ENCODE measurements at regions not wholly inside any gene's neighbourhood (a gene's known extent, or its start where the extent isn't known, plus 50 kb on each side); places are given as distances from the start of the nearest gene placed in this dataset.

DNA sequence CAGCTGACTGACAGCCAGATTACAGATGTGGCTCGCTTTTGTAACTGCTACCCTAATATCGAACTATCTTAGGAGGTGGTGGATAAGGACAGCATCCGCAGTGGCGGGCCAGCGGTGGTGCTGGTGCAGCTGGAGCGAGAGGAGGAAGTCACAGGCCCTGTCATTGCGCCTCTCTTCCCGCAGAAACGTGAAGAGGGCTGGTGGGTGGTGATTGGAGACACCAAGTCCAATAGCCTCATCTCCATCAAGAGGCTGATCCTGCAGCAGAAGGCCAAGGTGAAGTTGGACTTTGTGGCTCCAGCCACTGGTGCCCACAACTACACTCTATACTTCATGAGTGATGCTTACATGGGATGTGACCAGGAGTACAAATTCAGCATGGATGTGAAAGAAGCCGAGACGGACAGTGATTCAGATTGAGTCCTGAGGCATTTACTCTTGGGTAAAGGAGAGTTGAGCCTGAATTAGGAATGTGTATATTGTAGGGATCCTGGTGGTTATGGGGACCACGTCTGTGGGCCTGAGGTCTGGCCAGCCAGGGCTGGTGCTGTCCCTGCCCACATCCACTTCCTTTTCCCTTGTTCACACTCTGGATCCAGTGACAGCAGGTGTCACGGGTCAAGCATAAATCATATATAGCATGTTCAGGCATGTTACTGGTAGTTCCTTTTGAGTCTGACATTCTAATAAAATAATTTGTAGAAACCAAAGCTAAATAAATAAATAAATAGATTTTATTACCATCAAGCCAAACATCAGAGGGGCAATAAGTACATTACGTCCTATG, 89.0 kb upstream of the SMURF2 start:
- TF ChIP-seq, protein P1, sequence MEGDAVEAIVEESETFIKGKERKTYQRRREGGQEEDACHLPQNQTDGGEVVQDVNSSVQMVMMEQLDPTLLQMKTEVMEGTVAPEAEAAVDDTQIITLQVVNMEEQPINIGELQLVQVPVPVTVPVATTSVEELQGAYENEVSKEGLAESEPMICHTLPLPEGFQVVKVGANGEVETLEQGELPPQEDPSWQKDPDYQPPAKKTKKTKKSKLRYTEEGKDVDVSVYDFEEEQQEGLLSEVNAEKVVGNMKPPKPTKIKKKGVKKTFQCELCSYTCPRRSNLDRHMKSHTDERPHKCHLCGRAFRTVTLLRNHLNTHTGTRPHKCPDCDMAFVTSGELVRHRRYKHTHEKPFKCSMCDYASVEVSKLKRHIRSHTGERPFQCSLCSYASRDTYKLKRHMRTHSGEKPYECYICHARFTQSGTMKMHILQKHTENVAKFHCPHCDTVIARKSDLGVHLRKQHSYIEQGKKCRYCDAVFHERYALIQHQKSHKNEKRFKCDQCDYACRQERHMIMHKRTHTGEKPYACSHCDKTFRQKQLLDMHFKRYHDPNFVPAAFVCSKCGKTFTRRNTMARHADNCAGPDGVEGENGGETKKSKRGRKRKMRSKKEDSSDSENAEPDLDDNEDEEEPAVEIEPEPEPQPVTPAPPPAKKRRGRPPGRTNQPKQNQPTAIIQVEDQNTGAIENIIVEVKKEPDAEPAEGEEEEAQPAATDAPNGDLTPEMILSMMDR (IDR thresholded peaks at IDR 0.05): no peak
- no peak for TF ChIP-seq POLR2A (IDR thresholded peaks at IDR 0.05)

Measured in thyroid gland (tissue), 4 donors.